WTC11 (cell line): ENCODE measurements at regions not wholly inside any gene's neighbourhood (a gene's known extent, or its start where the extent isn't known, plus 50 kb on each side); places are given as distances from the start of the nearest gene placed in this dataset.

ENCODE experiments used
- ATAC-seq: fragments of 200-7000 bp; cut with Tn5 transposase; 2 replicates; pipeline ENCODE4 v1.10.0; 2021; ENCODE audit warnings: mild to moderate bottlenecking, moderate library complexity
- CTCF ChIA-PET: fragments of 300-600 bp; sonication (Branson Sonifier 250); formaldehyde crosslinking; loops from one replicate; lab custom pipeline; 2021; ENCODE audit warnings: antibody characterized with exemption; lab: Charles Lee
- POLR2A ChIA-PET: fragments of 350-600 bp; sonication (Branson Sonifier 250); formaldehyde crosslinking; loops from one replicate; lab custom pipeline; 2021; ENCODE audit warnings: antibody characterized with exemption; lab: Charles Lee
- DNase-seq: peaks from one replicate; pipeline ENCODE4 v3.0.0; 2021; ENCODE audit warnings: low spot score
- H3K27ac Mint-ChIP-seq: 2 replicates; pipeline ENCODE4 v1.8.0; 2021; ENCODE audit warnings: mixed read lengths
- H3K27me3 Mint-ChIP-seq: 2 replicates; pipeline ENCODE4 v1.8.0; 2021; ENCODE audit warnings: low read depth, mild to moderate bottlenecking, moderate library complexity, mixed read lengths
- H3K36me3 Mint-ChIP-seq: 2 replicates; pipeline ENCODE4 v1.8.0; 2021; ENCODE audit warnings: mixed read lengths
- H3K4me1 Mint-ChIP-seq: 2 replicates; pipeline ENCODE4 v1.8.0; 2022; ENCODE audit warnings: mixed read lengths
- H3K4me3 Mint-ChIP-seq: 2 replicates; pipeline ENCODE4 v1.8.0; 2021; ENCODE audit warnings: mild to moderate bottlenecking, moderate library complexity, mixed read lengths
- H3K9me3 Mint-ChIP-seq: 2 replicates; pipeline ENCODE4 v1.8.0; 2021; ENCODE audit warnings: mixed read lengths
- ESRRA ChIP-seq: sonication (generic); formaldehyde crosslinking; IDR thresholded peaks from 2 replicates; pipeline ENCODE4 v1.8.1; 2022; ENCODE audit warnings: mild to moderate bottlenecking, missing genetic modification reagents, borderline replicate concordance
- ETV6 ChIP-seq: sonication (generic); formaldehyde crosslinking; IDR thresholded peaks from 2 replicates; pipeline ENCODE4 v1.8.1; 2022; ENCODE audit warnings: mild to moderate bottlenecking, missing genetic modification reagents
- FOXK1 ChIP-seq: sonication (generic); formaldehyde crosslinking; IDR thresholded peaks from 2 replicates; pipeline ENCODE4 v1.8.0; 2022; ENCODE audit warnings: mild to moderate bottlenecking, moderate library complexity, missing genetic modification reagents
- FOXP1 ChIP-seq: sonication (generic); formaldehyde crosslinking; IDR thresholded peaks from 2 replicates; pipeline ENCODE4 v1.8.0; 2022; ENCODE audit warnings: missing genetic modification reagents, mild to moderate bottlenecking, moderate library complexity, borderline replicate concordance
- JAZF1 ChIP-seq: fragments of 250-450 bp; sonication (Bioruptor Pico); IDR thresholded peaks from 2 replicates; pipeline ENCODE4 v1.9.0; 2021; ENCODE audit warnings: moderate library complexity, mild to moderate bottlenecking, inconsistent platforms
- MYBL2 ChIP-seq: sonication (generic); formaldehyde crosslinking; IDR thresholded peaks from 2 replicates; pipeline ENCODE4 v1.8.1; 2023; ENCODE audit warnings: mild to moderate bottlenecking, moderate library complexity, missing genetic modification reagents
- NR2C2 ChIP-seq: sonication (generic); formaldehyde crosslinking; IDR thresholded peaks from 2 replicates; pipeline ENCODE4 v1.8.0; 2022; ENCODE audit warnings: mild to moderate bottlenecking, missing genetic modification reagents
- NR3C1 ChIP-seq: sonication (generic); formaldehyde crosslinking; conservative IDR thresholded peaks from 2 replicates; pipeline ENCODE4 v1.8.1; 2023; ENCODE audit warnings: low read depth, mild to moderate bottlenecking, missing genetic modification reagents
- RELA ChIP-seq: sonication (generic); formaldehyde crosslinking; IDR thresholded peaks from 2 replicates; pipeline ENCODE4 v1.8.1; 2022; ENCODE audit warnings: missing genetic modification reagents, mild to moderate bottlenecking, borderline replicate concordance
- SMAD3 ChIP-seq: sonication (generic); formaldehyde crosslinking; IDR thresholded peaks from 2 replicates; pipeline ENCODE4 v1.8.0; 2022; ENCODE audit warnings: missing genetic modification reagents, mild to moderate bottlenecking, borderline replicate concordance
- TP53 ChIP-seq: sonication (generic); formaldehyde crosslinking; IDR thresholded peaks from 2 replicates; pipeline ENCODE4 v1.8.1; 2023; ENCODE audit warnings: mild to moderate bottlenecking, missing genetic modification reagents
- ZNF219 ChIP-seq: sonication (generic); formaldehyde crosslinking; IDR thresholded peaks from 2 replicates; pipeline ENCODE4 v1.8.0; 2023; ENCODE audit warnings: missing genetic modification reagents, mild to moderate bottlenecking, borderline replicate concordance
- ZNF317 ChIP-seq: sonication (generic); formaldehyde crosslinking; IDR thresholded peaks from 2 replicates; pipeline ENCODE4 v1.8.1; 2023; ENCODE audit warnings: low read depth, mild to moderate bottlenecking, moderate library complexity, missing genetic modification reagents, borderline replicate concordance
- ZNF396 ChIP-seq: fragments of 250-450 bp; sonication (Bioruptor Pico); IDR thresholded peaks from 2 replicates; pipeline ENCODE4 v1.8.0; 2021; ENCODE audit warnings: mild to moderate bottlenecking, moderate library complexity, borderline replicate concordance
- ZNF416 ChIP-seq: fragments of 250-450 bp; sonication (Bioruptor Pico); IDR thresholded peaks from 2 replicates; pipeline ENCODE4 v1.9.0; 2021; ENCODE audit warnings: mild to moderate bottlenecking, inconsistent platforms
- ZNF671 ChIP-seq: fragments of 250-450 bp; sonication (Bioruptor Pico); IDR thresholded peaks from 2 replicates; pipeline ENCODE4 v1.8.0; 2021; ENCODE audit warnings: mild to moderate bottlenecking
- TF ChIP-seq, protein P1 (sequence below): fragments of 250-450 bp; sonication (Bioruptor Pico); IDR thresholded peaks from 2 replicates; pipeline ENCODE4 v2.1.2; 2022; ENCODE audit warnings: mild to moderate bottlenecking, moderate library complexity
- TF ChIP-seq, protein P2 (sequence below): sonication (generic); formaldehyde crosslinking; conservative IDR thresholded peaks from 2 replicates; pipeline ENCODE4 v1.8.1; 2023; ENCODE audit warnings: mild to moderate bottlenecking, low read depth, missing genetic modification reagents, moderate library complexity
- TF ChIP-seq, protein P3 (sequence below): sonication (generic); formaldehyde crosslinking; IDR thresholded peaks from 2 replicates; pipeline ENCODE4 v1.8.1; 2023; ENCODE audit warnings: mild to moderate bottlenecking, missing genetic modification reagents, moderate library complexity
- TF ChIP-seq, protein P4 (sequence below): sonication (generic); formaldehyde crosslinking; IDR thresholded peaks from 2 replicates; pipeline ENCODE4 v1.8.0; 2022; ENCODE audit warnings: mild to moderate bottlenecking, missing genetic modification reagents
- TF ChIP-seq, protein P5 (sequence below): fragments of 250-450 bp; sonication (Bioruptor Pico); IDR thresholded peaks from 2 replicates; pipeline ENCODE4 v1.9.0; 2021; ENCODE audit warnings: moderate library complexity, mild to moderate bottlenecking, inconsistent platforms, borderline replicate concordance
- TF ChIP-seq, protein P6 (sequence below): sonication (generic); formaldehyde crosslinking; IDR thresholded peaks from 2 replicates; pipeline ENCODE4 v1.8.0; 2023; ENCODE audit warnings: missing genetic modification reagents
- TF ChIP-seq, protein P7 (sequence below): sonication (generic); formaldehyde crosslinking; IDR thresholded peaks from 2 replicates; pipeline ENCODE4 v1.8.0; 2023; ENCODE audit warnings: missing genetic modification reagents, mild to moderate bottlenecking, borderline replicate concordance

DNA sequence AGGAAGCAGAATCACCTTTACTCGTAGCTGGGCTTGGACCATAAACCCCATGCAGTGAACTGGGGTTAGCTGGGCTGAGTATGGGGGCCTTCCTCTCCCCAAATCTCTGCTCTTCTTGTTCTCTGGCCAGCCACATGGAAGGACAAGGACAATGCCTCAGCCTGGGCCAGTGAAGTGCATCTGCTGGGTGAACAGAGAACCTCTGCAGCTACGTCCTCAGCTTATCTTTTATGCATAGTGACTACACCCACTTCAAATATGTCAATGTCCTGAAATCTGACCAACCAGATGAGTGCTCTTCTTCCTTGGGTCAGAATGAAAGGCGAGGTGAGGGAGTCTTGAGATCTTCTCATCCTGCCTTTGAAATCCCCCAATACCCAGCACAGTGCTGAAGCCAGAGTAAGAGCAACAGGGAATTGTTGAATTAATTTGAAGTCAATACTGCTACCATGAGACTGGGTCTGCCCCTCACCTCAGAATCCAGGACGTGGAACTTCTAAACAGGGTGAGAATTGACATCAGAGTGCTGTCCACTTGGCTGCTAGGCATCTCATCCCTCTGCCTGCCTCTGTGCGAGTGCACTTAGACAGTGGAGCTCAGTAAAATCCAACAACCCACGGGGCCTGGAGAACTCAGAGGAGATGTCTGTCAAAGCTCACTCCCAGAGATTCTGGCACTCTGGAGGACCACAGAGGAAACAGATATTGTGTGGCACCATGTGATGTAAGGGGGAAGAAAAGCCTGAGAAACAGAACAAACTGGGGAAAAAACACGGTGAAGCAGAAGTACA, 99.0 kb downstream of the IER5 start:
- TF ChIP-seq ZNF416, result no peak
- no peak for TF ChIP-seq ETV6 (CRISPR knock-in tag)
- TF ChIP-seq ZNF219 (CRISPR knock-in tag), result no peak
- TF ChIP-seq, protein P1, sequence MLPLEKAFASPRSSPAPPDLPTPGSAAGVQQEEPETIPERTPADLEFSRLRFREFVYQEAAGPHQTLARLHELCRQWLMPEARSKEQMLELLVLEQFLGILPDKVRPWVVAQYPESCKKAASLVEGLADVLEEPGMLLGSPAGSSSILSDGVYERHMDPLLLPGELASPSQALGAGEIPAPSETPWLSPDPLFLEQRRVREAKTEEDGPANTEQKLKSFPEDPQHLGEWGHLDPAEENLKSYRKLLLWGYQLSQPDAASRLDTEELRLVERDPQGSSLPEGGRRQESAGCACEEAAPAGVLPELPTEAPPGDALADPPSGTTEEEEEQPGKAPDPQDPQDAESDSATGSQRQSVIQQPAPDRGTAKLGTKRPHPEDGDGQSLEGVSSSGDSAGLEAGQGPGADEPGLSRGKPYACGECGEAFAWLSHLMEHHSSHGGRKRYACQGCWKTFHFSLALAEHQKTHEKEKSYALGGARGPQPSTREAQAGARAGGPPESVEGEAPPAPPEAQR (CRISPR knock-in tag), result no peak
- no peak for TF ChIP-seq MYBL2 (CRISPR knock-in tag)
- TF ChIP-seq ZNF317, result no peak
- no peak for TF ChIP-seq RELA
- TF ChIP-seq, protein P2, sequence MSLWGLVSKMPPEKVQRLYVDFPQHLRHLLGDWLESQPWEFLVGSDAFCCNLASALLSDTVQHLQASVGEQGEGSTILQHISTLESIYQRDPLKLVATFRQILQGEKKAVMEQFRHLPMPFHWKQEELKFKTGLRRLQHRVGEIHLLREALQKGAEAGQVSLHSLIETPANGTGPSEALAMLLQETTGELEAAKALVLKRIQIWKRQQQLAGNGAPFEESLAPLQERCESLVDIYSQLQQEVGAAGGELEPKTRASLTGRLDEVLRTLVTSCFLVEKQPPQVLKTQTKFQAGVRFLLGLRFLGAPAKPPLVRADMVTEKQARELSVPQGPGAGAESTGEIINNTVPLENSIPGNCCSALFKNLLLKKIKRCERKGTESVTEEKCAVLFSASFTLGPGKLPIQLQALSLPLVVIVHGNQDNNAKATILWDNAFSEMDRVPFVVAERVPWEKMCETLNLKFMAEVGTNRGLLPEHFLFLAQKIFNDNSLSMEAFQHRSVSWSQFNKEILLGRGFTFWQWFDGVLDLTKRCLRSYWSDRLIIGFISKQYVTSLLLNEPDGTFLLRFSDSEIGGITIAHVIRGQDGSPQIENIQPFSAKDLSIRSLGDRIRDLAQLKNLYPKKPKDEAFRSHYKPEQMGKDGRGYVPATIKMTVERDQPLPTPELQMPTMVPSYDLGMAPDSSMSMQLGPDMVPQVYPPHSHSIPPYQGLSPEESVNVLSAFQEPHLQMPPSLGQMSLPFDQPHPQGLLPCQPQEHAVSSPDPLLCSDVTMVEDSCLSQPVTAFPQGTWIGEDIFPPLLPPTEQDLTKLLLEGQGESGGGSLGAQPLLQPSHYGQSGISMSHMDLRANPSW (CRISPR knock-in tag), result no peak
- no peak for TF ChIP-seq ESRRA
- TF ChIP-seq NR2C2 (CRISPR knock-in tag), result no peak
- no peak for TF ChIP-seq FOXP1 (CRISPR knock-in tag)
- no peak for TF ChIP-seq FOXK1 (CRISPR knock-in tag)
- TF ChIP-seq, protein P3, sequence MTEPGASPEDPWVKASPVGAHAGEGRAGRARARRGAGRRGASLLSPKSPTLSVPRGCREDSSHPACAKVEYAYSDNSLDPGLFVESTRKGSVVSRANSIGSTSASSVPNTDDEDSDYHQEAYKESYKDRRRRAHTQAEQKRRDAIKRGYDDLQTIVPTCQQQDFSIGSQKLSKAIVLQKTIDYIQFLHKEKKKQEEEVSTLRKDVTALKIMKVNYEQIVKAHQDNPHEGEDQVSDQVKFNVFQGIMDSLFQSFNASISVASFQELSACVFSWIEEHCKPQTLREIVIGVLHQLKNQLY (CRISPR knock-in tag), result no peak
- TF ChIP-seq SMAD3 (CRISPR knock-in tag), result no peak
- TF ChIP-seq, protein P4, sequence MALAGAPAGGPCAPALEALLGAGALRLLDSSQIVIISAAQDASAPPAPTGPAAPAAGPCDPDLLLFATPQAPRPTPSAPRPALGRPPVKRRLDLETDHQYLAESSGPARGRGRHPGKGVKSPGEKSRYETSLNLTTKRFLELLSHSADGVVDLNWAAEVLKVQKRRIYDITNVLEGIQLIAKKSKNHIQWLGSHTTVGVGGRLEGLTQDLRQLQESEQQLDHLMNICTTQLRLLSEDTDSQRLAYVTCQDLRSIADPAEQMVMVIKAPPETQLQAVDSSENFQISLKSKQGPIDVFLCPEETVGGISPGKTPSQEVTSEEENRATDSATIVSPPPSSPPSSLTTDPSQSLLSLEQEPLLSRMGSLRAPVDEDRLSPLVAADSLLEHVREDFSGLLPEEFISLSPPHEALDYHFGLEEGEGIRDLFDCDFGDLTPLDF (CRISPR knock-in tag), result no peak
- TF ChIP-seq JAZF1 (CRISPR knock-in tag), result no peak
- TF ChIP-seq, protein P5, sequence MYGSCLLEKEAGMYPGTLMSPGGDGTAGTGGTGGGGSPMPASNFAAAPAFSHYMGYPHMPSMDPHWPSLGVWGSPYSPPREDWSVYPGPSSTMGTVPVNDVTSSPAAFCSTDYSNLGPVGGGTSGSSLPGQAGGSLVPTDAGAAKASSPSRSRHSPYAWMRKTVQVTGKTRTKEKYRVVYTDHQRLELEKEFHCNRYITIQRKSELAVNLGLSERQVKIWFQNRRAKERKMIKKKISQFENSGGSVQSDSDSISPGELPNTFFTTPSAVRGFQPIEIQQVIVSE, result no peak
- TF ChIP-seq ZNF396 (CRISPR knock-in tag), result no peak
- Mint-ChIP-seq H3K27me3 (peaks cover 32% of the 10 kb centered on the region), H3K4me1 (peaks cover 6% of the 10 kb centered on the region; the same call in 1 of the 2 replicates), H3K4me3 (no peak overlapping the region), H3K27ac (no peak overlapping the region), H3K36me3 (no peaks in the 10 kb centered on the region), H3K9me3 (peaks cover 4% of the 10 kb centered on the region; the same call in 1 of the 2 replicates)
- ChIA-PET CTCF (interaction anchor here (1.0 to 6.4 kb wide), 2 partner anchors 238 to 243 kb away, joined by 3 to 104 read pairs; no protein-coding TSS in a partner anchor), POLR2A (no interaction called here)
- DNase-seq (no peak), ATAC-seq (no peak)

DNA sequence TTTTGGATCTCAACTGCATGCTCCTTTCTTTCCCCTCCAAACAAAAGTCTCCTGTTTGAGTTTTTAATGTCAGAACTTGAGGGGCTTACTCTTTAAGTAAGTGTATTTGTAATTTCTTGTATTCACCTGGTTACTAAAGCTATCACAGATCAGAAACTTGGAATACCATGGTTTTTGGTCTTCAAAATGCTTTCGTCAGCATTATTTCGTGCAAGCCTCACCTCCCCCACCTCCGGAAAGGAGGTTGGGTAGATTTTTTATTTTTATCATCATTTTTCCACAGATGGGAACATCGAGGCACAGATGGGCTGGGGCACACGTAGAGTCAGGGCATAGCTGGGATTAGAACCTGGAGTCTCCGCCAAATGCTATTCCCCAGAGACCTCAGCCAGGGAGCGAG, 100.7 kb downstream of the IER5 start:
- Mint-ChIP-seq H3K36me3 (no peaks in the 10 kb centered on the region), H3K4me1 (peaks cover 5% of the 10 kb centered on the region; the same call in 1 of the 2 replicates), H3K9me3 (peaks cover 13% of the 10 kb centered on the region), H3K27ac (no peak overlapping the region), H3K4me3 (no peak overlapping the region), H3K27me3 (peaks cover 27% of the 10 kb centered on the region)
- DNase-seq (no peak), ATAC-seq (no peak)
- ChIA-PET POLR2A (interaction anchor here (1.0 kb wide), 1 partner anchor 236 kb away, joined by 3 read pairs; no protein-coding TSS in a partner anchor), CTCF (interaction anchor here (0.7 to 6.4 kb wide), 20 partner anchors 9 to 748 kb away, joined by 3 to 104 read pairs (median 6); no protein-coding TSS in a partner anchor)
- no peak for TF ChIP-seq TP53 (CRISPR knock-in tag)
- TF ChIP-seq NR3C1, result no peak
- TF ChIP-seq, protein P6, sequence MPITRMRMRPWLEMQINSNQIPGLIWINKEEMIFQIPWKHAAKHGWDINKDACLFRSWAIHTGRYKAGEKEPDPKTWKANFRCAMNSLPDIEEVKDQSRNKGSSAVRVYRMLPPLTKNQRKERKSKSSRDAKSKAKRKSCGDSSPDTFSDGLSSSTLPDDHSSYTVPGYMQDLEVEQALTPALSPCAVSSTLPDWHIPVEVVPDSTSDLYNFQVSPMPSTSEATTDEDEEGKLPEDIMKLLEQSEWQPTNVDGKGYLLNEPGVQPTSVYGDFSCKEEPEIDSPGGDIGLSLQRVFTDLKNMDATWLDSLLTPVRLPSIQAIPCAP (CRISPR knock-in tag), result no peak
- TF ChIP-seq ZNF671 (CRISPR knock-in tag), result no peak
- TF ChIP-seq, protein P7, sequence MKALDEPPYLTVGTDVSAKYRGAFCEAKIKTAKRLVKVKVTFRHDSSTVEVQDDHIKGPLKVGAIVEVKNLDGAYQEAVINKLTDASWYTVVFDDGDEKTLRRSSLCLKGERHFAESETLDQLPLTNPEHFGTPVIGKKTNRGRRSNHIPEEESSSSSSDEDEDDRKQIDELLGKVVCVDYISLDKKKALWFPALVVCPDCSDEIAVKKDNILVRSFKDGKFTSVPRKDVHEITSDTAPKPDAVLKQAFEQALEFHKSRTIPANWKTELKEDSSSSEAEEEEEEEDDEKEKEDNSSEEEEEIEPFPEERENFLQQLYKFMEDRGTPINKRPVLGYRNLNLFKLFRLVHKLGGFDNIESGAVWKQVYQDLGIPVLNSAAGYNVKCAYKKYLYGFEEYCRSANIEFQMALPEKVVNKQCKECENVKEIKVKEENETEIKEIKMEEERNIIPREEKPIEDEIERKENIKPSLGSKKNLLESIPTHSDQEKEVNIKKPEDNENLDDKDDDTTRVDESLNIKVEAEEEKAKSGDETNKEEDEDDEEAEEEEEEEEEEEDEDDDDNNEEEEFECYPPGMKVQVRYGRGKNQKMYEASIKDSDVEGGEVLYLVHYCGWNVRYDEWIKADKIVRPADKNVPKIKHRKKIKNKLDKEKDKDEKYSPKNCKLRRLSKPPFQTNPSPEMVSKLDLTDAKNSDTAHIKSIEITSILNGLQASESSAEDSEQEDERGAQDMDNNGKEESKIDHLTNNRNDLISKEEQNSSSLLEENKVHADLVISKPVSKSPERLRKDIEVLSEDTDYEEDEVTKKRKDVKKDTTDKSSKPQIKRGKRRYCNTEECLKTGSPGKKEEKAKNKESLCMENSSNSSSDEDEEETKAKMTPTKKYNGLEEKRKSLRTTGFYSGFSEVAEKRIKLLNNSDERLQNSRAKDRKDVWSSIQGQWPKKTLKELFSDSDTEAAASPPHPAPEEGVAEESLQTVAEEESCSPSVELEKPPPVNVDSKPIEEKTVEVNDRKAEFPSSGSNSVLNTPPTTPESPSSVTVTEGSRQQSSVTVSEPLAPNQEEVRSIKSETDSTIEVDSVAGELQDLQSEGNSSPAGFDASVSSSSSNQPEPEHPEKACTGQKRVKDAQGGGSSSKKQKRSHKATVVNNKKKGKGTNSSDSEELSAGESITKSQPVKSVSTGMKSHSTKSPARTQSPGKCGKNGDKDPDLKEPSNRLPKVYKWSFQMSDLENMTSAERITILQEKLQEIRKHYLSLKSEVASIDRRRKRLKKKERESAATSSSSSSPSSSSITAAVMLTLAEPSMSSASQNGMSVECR (CRISPR knock-in tag), result no peak
